ENCODE measurements at regions not wholly inside any gene's neighbourhood (a gene's known extent, or its start where the extent isn't known, plus 50 kb on each side); places are given as distances from the start of the nearest gene placed in this dataset.

DNA sequence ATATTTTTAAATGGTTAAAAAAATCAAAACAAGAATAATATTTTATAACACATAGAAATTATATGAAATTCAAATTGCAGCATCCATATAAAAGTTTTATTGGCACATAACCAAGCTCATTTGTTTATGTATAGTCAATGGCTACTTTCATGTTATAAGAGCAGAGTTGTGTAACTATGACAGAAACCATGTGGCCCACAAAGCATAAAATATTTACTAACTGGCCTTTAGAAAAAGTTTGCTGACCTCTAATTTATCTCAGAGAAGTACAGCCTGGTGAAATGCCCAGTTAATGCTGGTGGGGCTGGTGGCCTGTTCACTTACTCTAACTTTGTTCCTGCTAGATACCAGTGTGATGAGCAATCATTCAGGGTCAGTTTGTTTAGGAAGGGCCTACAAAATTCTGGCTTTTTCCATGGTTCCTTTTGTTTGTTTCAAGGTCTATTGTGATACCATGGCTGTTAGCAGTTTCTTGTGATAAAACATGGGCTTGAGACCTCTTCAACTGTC, 104.6 kb downstream of the PPP1R2C start:
- no peak overlapping the region for H2AFZ ChIP-seq (ENCODE audit: low read depth, low read length, poor library complexity, severe bottlenecking)
- H3K36me3 ChIP-seq (ENCODE audit: control insufficient read depth in 1 of 2, insufficient read depth in 2 of 2, low read length in 2 of 2) = no peaks in the 10 kb centered on the region
- H4K20me1 ChIP-seq (ENCODE audit: insufficient read depth) = no peaks in the 10 kb centered on the region
- no peaks in the 10 kb centered on the region for H3K9me3 ChIP-seq (ENCODE audit: control insufficient read depth in 1 of 2, insufficient read depth in 1 of 2, low read depth in 1 of 2, low read length in 2 of 2)
- no peak overlapping the region for H3K4me3 ChIP-seq (replicated peaks in 1 of 2; ENCODE audit: low read depth in 1 of 2, low read length in 2 of 2)
- DNase-seq (ENCODE audit: low read depth, low spot score) (no peak), ATAC-seq (no peak)
- TF ChIP-seq, protein P1, sequence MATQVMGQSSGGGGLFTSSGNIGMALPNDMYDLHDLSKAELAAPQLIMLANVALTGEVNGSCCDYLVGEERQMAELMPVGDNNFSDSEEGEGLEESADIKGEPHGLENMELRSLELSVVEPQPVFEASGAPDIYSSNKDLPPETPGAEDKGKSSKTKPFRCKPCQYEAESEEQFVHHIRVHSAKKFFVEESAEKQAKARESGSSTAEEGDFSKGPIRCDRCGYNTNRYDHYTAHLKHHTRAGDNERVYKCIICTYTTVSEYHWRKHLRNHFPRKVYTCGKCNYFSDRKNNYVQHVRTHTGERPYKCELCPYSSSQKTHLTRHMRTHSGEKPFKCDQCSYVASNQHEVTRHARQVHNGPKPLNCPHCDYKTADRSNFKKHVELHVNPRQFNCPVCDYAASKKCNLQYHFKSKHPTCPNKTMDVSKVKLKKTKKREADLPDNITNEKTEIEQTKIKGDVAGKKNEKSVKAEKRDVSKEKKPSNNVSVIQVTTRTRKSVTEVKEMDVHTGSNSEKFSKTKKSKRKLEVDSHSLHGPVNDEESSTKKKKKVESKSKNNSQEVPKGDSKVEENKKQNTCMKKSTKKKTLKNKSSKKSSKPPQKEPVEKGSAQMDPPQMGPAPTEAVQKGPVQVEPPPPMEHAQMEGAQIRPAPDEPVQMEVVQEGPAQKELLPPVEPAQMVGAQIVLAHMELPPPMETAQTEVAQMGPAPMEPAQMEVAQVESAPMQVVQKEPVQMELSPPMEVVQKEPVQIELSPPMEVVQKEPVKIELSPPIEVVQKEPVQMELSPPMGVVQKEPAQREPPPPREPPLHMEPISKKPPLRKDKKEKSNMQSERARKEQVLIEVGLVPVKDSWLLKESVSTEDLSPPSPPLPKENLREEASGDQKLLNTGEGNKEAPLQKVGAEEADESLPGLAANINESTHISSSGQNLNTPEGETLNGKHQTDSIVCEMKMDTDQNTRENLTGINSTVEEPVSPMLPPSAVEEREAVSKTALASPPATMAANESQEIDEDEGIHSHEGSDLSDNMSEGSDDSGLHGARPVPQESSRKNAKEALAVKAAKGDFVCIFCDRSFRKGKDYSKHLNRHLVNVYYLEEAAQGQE (IDR thresholded peaks at IDR 0.05; ENCODE audit: low read depth) = no peak
- TF ChIP-seq ZNF274 (IDR thresholded peaks at IDR 0.05; ENCODE audit: low read depth, low read length) = no peak
- no peak for TF ChIP-seq CEBPB (IDR thresholded peaks at IDR 0.05; ENCODE audit: low read depth)
- TF ChIP-seq RAD21 (IDR thresholded peaks at IDR 0.05; ENCODE audit: low read depth) = no peak
- TF ChIP-seq, protein P2, sequence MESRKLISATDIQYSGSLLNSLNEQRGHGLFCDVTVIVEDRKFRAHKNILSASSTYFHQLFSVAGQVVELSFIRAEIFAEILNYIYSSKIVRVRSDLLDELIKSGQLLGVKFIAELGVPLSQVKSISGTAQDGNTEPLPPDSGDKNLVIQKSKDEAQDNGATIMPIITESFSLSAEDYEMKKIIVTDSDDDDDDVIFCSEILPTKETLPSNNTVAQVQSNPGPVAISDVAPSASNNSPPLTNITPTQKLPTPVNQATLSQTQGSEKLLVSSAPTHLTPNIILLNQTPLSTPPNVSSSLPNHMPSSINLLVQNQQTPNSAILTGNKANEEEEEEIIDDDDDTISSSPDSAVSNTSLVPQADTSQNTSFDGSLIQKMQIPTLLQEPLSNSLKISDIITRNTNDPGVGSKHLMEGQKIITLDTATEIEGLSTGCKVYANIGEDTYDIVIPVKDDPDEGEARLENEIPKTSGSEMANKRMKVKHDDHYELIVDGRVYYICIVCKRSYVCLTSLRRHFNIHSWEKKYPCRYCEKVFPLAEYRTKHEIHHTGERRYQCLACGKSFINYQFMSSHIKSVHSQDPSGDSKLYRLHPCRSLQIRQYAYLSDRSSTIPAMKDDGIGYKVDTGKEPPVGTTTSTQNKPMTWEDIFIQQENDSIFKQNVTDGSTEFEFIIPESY (IDR thresholded peaks at IDR 0.05; ENCODE audit: extremely low read depth, insufficient replicate concordance, low read length) = no peak
- no peak for TF ChIP-seq EZH2 (IDR thresholded peaks at IDR 0.05)
- TF ChIP-seq SRF (IDR thresholded peaks at IDR 0.05; ENCODE audit: low read depth) = no peak
- no peak for TF ChIP-seq EZH2phosphoT487 (IDR thresholded peaks at IDR 0.05; ENCODE audit: borderline replicate concordance)
- TF ChIP-seq ELF1 (IDR thresholded peaks at IDR 0.05; ENCODE audit: borderline replicate concordance, low read depth) = no peak
- TF ChIP-seq EGR1 (IDR thresholded peaks at IDR 0.05; ENCODE audit: low read depth) = no peak
- TF ChIP-seq ZFX (IDR thresholded peaks at IDR 0.05) = no peak
- TF ChIP-seq, protein P3, sequence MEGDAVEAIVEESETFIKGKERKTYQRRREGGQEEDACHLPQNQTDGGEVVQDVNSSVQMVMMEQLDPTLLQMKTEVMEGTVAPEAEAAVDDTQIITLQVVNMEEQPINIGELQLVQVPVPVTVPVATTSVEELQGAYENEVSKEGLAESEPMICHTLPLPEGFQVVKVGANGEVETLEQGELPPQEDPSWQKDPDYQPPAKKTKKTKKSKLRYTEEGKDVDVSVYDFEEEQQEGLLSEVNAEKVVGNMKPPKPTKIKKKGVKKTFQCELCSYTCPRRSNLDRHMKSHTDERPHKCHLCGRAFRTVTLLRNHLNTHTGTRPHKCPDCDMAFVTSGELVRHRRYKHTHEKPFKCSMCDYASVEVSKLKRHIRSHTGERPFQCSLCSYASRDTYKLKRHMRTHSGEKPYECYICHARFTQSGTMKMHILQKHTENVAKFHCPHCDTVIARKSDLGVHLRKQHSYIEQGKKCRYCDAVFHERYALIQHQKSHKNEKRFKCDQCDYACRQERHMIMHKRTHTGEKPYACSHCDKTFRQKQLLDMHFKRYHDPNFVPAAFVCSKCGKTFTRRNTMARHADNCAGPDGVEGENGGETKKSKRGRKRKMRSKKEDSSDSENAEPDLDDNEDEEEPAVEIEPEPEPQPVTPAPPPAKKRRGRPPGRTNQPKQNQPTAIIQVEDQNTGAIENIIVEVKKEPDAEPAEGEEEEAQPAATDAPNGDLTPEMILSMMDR (IDR thresholded peaks at IDR 0.05 in 2 of 3, conservative IDR thresholded peaks at IDR 0.05 in 1 of 3; ENCODE audit: borderline replicate concordance in 1 of 3, insufficient read depth in 1 of 3, low read depth in 2 of 3, low read length in 2 of 3) = no peak
- no peak overlapping the region for H3K27ac ChIP-seq (ENCODE audit: low read depth, low read length)
- ChIA-PET RAD21 (ENCODE audit: low non-redundant PET in 1 of 2, low total read pairs in 2 of 2, uncharacterized antibody in 2 of 2, unreplicated experiment in 2 of 2) (no interaction called here), CTCF (no interaction called here), POLR2A (no interaction called here)
- H3K4me2 ChIP-seq (ENCODE audit: low read length) = no peak overlapping the region
- no TSS peak for BruUV-seq (replicated peaks)
- H3K79me2 ChIP-seq (ENCODE audit: insufficient read depth, low read length) = no peaks in the 10 kb centered on the region
- H3K27me3 ChIP-seq (ENCODE audit: insufficient read depth, low read length) = no peaks in the 10 kb centered on the region
- H3K4me1 ChIP-seq (ENCODE audit: control insufficient read depth in 1 of 2, insufficient read depth in 2 of 2, low read length in 2 of 2) = no peaks in the 10 kb centered on the region
- H3K9ac ChIP-seq (ENCODE audit: low read length) = no peak overlapping the region
- intact Hi-C loops (cut with micrococcal nuclease) = no loop called here
- no peaks in the 10 kb centered on the region for H3K9me2 ChIP-seq (ENCODE audit: insufficient read depth)
